ENCODE measurements at regions not wholly inside any gene's neighbourhood (a gene's known extent, or its start where the extent isn't known, plus 50 kb on each side); places are given as distances from the start of the nearest gene placed in this dataset.

GRCh38 chr5:44981708-44982107 is 173.0 kb downstream of the MRPS30 start:
- WGBS, 2 donors, result 83 to 86% methylated on average over 3 of the region's 3 CpGs
- TF ChIP-seq CTCF (IDR thresholded peaks at IDR 0.05) (no peak), POLR2AphosphoS5 (IDR thresholded peaks at IDR 0.05) (no peak), POLR2A (IDR thresholded peaks at IDR 0.05) (no peak), EP300 (IDR thresholded peaks at IDR 0.05) (no peak)
- DNase-seq (no peak), ATAC-seq (ENCODE audit: low FRiP score in 2 of 2) (no peak)
- Histone ChIP-seq H3K9me3 (peaks cover 5 to 26% (median 14%) of the 10 kb centered on the region in 4 donors), H3K4me3 (no peak overlapping the region), H3K27me3 (no peaks in the 10 kb centered on the region), H3K27ac (no peak overlapping the region), H3K36me3 (no peaks in the 10 kb centered on the region), H3K4me1 (no peaks in the 10 kb centered on the region)

GRCh38 chr5:44983006-44983405 is 174.3 kb downstream of the MRPS30 start:
- no peaks in the 10 kb centered on the region for H3K36me3 ChIP-seq
- no peak for DNase-seq
- no peak for ATAC-seq (ENCODE audit: low FRiP score in 2 of 2)
- TF ChIP-seq CTCF (IDR thresholded peaks at IDR 0.05), result no peak
- no peak for TF ChIP-seq EP300 (IDR thresholded peaks at IDR 0.05)
- no peak for TF ChIP-seq POLR2A (IDR thresholded peaks at IDR 0.05)
- no peak for TF ChIP-seq POLR2AphosphoS5 (IDR thresholded peaks at IDR 0.05)
- peaks cover 5 to 29% (median 14%) of the 10 kb centered on the region in 4 donors for H3K9me3 ChIP-seq
- H3K4me1 ChIP-seq, result no peaks in the 10 kb centered on the region
- no peaks in the 10 kb centered on the region for H3K27me3 ChIP-seq
- H3K4me3 ChIP-seq, result no peak overlapping the region
- H3K27ac ChIP-seq, result no peak overlapping the region

- DNase-seq, result no peak
- no peak overlapping the region for H3K4me3 ChIP-seq
- no peak overlapping the region for H3K27ac ChIP-seq
- peaks cover 5 to 49% (median 27%) of the 10 kb centered on the region in 4 donors for H3K9me3 ChIP-seq
- no peaks in the 10 kb centered on the region for H3K4me1 ChIP-seq
- no peak for ATAC-seq (ENCODE audit: low FRiP score in 2 of 2)
- TF ChIP-seq CTCF (IDR thresholded peaks at IDR 0.05) (no peak), EP300 (IDR thresholded peaks at IDR 0.05) (no peak), POLR2A (IDR thresholded peaks at IDR 0.05) (no peak), POLR2AphosphoS5 (IDR thresholded peaks at IDR 0.05) (no peak)
- H3K36me3 ChIP-seq, result no peaks in the 10 kb centered on the region
- H3K27me3 ChIP-seq, result no peaks in the 10 kb centered on the region
These were observed 178.3 kb downstream of the MRPS30 start for GRCh38 chr5:44987026-44987425.

- Histone ChIP-seq H3K9me3 (peaks cover 0 to 24% (median 13%) of the 10 kb centered on the region in 4 donors), H3K27ac (no peak overlapping the region), H3K27me3 (no peaks in the 10 kb centered on the region), H3K4me1 (no peaks in the 10 kb centered on the region), H3K4me3 (no peak overlapping the region), H3K36me3 (no peaks in the 10 kb centered on the region)
- WGBS, 2 donors, result 67 to 77% methylated on average over 2 of the region's 2 CpGs
- DNase-seq, result no peak
- ATAC-seq (ENCODE audit: low FRiP score in 2 of 2), result no peak
- TF ChIP-seq CTCF (IDR thresholded peaks at IDR 0.05), result no peak
- no peak for TF ChIP-seq EP300 (IDR thresholded peaks at IDR 0.05)
- no peak for TF ChIP-seq POLR2A (IDR thresholded peaks at IDR 0.05)
- no peak for TF ChIP-seq POLR2AphosphoS5 (IDR thresholded peaks at IDR 0.05)
These were observed 182.9 kb downstream of the MRPS30 start for GRCh38 chr5:44991693-44992092.

- no peak overlapping the region for H3K4me3 ChIP-seq
- H3K36me3 ChIP-seq, result no peaks in the 10 kb centered on the region
- DNase-seq, result no peak
- 64 to 91% methylated on average over 1 of the region's 1 CpG for WGBS, 2 donors
- no peak for ATAC-seq (ENCODE audit: low FRiP score in 2 of 2)
- peaks cover 0 to 19% (median 13%) of the 10 kb centered on the region in 4 donors for H3K9me3 ChIP-seq
- no peaks in the 10 kb centered on the region for H3K4me1 ChIP-seq
- TF ChIP-seq POLR2AphosphoS5 (IDR thresholded peaks at IDR 0.05) (no peak), POLR2A (IDR thresholded peaks at IDR 0.05) (no peak), EP300 (IDR thresholded peaks at IDR 0.05) (no peak), CTCF (IDR thresholded peaks at IDR 0.05) (no peak)
- H3K27ac ChIP-seq, result no peak overlapping the region
- no peaks in the 10 kb centered on the region for H3K27me3 ChIP-seq
These were observed 184.5 kb downstream of the MRPS30 start for GRCh38 chr5:44993286-44993685.
